HG03064 (cell line): ENCODE measurements at regions not wholly inside any gene's neighbourhood (a gene's known extent, or its start where the extent isn't known, plus 50 kb on each side); places are given as distances from the start of the nearest gene placed in this dataset.
A peak's percentile ranks its signal among the peaks of the same experiment; 100 is the strongest.

Experiments used
- ATAC-seq: cut with Tn5 transposase; IDR thresholded peaks from one replicate; pipeline ENCODE4 v1.9.1; 2021; ENCODE audit warnings: low read depth; ENCODE audit not compliant: unreplicated experiment

GRCh38 chr2:128792476-128793054 is 473.9 kb upstream of the HS6ST1 start:
- no peak for ATAC-seq

- ATAC-seq: no peak
Measured at GRCh38 chr2:128793404-128793803, 474.7 kb upstream of the HS6ST1 start.

GRCh38 chr2:128794285-128794684 is 475.6 kb upstream of the HS6ST1 start:
- no peak for ATAC-seq

DNA sequence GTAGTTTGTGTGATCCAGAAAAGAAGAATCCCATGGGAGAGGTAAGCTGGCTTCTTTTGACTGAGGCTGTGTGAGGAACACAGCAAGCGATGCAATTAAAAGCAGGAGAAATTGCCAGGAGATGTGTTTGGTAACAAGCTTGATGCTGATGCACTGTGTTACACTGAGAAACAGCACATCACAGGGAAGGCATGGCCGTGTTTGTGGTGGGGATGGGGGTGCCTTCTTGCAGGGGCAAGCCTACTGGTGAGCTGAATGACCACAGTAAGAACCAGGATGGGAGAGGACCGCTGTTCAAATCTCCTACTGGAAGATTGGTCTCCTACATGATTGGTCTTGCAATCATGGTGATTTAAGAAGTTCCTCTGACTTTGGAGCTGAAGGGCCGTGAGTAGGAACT is 477.7 kb upstream of the HS6ST1 start:
- no peak for ATAC-seq

DNA sequence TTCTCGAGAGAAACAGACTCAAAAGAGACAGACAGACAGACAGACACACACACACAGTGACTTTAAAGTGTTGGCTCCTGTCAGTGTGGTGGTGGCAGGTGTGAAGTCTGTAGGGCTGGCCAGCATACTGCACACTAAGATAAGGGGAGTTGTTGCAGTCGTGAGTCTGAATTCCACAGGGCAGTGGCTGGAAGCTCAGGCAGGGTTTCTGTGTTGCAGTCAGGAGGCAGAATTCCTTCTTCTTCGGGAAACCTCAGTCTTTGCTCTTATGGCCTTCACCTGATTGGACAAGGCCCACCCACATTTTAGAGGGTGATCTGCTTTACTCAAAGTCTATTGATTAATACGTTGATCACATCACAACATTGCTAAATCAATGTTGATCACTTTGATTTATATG is 478.4 kb upstream of the HS6ST1 start:
- ATAC-seq: no peak

- ATAC-seq: peak; percentile 29
Measured at GRCh38 chr2:128797533-128797932, 478.9 kb upstream of the HS6ST1 start.

DNA sequence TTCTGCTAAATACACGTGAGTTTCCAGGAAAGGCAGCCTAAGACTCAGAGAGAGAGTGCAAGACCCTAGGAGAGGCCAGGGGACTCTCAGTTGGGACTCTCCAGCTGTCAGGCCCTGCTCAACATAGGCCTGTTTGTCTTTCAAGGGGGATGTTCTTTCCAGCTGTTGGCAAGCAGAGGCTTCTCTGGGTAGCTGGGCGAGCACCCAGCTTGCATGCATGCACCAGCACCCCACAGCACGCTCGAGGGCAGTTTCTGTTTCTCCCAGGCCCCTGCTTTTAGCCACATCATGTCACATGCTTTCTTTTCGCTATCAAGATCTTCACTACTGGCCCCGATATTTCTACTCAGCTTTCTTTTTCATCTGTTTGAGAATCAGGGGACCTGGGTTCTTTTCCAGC is 479.3 kb upstream of the HS6ST1 start:
- ATAC-seq: peak; percentile 85

DNA sequence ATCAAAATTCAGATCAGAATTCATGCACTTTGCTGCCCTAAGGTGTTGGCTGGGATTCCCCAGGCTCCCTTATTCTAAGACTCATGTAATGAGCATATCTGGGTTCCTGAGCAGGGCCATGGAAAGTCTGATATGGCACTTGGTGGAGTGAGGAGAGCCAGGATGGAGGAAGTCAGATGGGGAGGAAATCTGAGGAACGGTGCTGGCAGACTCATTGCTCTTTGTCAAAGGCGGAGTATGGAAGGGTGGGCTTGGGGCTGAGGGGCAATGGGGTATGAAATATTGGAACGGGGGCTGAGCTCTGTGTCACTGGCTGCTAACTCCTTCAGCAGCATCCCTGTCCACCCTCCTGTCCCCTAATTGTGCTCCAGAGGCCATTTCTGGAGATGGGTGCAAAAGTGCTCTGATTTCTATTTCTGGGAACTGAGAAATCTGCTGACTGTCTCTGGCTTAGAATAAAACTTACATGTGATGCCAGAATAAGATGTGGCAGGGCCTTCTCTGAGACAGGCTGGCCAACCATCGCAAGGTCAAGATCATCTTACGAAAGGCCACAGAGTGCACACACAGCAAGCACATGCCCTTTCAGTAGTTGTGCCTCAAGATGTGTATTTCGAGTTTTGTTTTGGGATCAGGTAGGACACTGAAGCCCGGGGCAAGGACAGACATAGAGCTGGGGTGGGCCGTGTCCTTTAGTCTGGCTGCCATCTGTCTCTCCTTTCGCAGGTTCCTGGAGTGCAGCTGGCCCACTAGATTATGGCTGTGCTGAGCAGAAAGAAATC is 480.0 kb upstream of the HS6ST1 start:
- no peak for ATAC-seq

DNA sequence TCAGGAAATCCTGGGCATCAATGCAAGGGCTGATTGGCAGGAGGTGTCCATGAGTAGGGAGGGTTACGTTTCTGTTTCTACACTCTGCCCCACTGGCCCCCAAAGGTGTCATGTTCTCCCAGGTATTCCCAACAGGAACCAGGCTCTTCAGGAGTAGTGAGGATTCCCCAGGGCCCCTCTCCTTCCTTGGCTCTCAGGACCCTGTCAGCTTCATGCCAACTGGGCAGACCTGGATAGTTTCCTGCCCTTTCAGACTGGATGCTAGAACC is 480.6 kb upstream of the HS6ST1 start:
- ATAC-seq: no peak

GRCh38 chr2:128799730-128800129 is 481.1 kb upstream of the HS6ST1 start:
- no peak for ATAC-seq

DNA sequence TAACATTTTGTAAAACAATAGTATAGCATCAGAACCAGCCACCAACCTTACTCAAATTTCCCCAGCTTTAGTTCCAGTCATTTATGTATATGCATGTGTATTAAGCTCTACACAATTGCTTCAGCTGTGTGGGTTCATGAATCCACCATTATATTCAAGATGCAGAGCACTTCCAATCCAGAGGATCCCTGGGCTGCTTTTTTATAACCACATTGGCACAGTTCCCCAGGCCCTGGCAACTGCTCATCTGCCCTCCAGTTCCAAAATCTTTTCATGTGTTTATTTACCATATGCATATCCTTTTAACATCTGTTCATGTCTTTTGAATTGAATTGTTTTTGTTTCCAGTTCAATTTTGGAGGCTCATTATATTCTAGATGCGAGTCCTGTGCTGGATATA is 482.9 kb upstream of the HS6ST1 start:
- ATAC-seq: no peak

- ATAC-seq: no peak
Measured at GRCh38 chr2:128803222-128803621, 484.6 kb upstream of the HS6ST1 start.

DNA sequence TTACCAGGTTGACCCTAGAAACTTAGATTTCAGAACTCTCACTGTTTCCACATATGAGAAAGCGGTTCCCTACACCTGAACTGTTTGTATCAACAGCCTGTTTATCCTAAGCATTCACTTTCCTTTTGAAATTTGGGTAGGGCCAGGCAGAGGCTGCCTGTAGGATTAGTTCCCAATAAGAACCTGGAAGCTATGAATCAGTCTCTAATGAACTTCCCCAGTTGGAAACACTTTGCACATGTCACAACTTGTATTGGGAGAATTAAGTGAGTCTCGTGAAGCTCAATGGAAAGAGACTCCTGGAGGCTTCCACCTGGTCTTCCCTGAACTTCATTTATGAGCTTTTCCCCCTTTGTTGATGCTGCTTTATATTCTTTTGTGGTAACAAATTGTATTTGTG is 486.6 kb upstream of the HS6ST1 start:
- no peak for ATAC-seq

DNA sequence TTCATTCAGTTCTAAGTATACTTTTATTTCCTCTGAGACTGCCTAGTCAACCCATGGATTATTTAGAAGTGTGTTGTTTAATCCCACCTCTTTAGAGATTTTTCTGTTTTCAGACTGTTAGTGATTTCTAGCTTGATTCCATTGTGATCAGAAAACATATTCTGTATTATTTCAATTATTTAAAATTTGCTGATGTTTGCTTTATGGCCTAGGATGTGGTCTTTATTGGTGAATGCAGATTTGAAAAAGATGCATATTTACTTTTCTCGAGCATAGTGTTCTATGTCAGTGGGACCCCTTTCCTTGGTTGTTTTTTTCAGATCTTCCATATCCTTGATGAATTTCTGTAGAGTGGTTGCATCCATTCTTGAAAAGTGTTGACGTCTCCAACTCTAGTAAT is 487.2 kb upstream of the HS6ST1 start:
- ATAC-seq: no peak

GRCh38 chr2:128807317-128807716 is 488.6 kb upstream of the HS6ST1 start:
- no peak for ATAC-seq

GRCh38 chr2:128808462-128809258 is 490.0 kb upstream of the HS6ST1 start:
- no peak for ATAC-seq

- ATAC-seq: no peak
Measured at GRCh38 chr2:128809259-128809636, 490.6 kb upstream of the HS6ST1 start.

DNA sequence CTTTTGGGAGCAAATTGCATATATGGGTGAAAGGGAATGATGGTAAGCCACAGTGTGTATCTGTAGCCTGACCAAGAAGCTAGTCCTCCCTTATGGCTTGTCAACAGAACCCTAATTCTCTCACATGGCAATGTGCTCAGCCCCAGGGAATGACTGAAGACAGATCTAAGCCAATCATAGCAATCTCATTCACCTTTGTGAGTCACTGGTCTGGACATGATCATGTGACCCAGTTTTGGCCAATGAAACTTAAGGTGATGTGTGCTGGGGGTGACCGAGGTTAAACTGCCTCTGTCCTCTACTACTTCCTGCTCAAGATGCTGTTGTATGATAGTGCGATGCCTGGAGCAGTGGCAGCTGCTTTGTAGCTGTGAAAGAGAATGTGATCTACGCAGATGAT is 491.2 kb upstream of the HS6ST1 start:
- ATAC-seq: no peak

DNA sequence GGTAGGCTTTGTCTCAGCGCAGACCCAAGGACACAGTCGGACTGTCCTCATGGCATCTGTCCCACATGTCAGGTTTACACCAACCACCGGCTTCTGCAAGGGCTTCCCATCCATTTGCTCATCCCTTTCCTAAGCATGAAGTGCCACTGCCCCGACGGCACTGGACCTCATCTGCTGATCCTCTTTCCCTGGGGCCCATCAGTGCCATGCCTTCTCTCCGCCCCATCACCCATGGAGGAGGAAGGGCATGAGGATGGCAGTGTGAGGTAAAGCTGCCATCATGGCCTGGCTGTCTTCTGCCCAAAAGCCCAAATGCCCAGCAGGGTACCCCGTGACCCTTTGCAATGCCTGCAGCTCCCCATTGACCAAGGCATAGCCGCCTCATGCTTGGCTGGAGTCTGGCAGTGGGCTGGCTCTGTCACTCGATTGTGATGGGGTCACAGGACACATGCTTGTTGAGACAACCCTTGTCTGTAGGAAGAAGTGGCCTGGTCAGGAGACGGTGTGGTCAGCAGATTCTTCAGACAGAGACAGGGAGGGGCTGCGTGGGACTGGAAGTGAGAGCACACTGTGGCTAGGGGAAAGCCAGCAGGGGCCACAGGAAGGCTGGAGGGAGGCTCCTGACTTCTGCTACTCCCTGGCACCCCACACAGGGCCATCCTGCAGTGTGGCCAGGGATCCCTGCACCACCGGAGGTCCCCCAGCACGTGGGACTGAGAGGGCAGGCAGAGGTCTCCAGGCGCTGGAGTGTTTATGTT is 493.7 kb upstream of the HS6ST1 start:
- no peak for ATAC-seq

GRCh38 chr2:128813352-128814034 is 494.8 kb upstream of the HS6ST1 start:
- ATAC-seq: no peak

- no peak for ATAC-seq
Measured at GRCh38 chr2:128815248-128815647, 496.6 kb upstream of the HS6ST1 start.
